Endothelial cell of hepatic sinusoid (primary cell): ENCODE measurements at regions not wholly inside any gene's neighbourhood (a gene's known extent, or its start where the extent isn't known, plus 50 kb on each side); places are given as distances from the start of the nearest gene placed in this dataset.

ENCODE experiments used
- in situ Hi-C: cut with HindIII; loops from 2 replicates; pipeline ENCODE4 v1.10.0; 2017; ENCODE audit warnings: low sequenced_read_pairs

GRCh38 chr1:4848431-4848830, 194.0 kb downstream of the AJAP1 start:
- in situ Hi-C loops: no loop called here

GRCh38 chr1:4847711-4848110, 193.3 kb downstream of the AJAP1 start:
- in situ Hi-C loops: no loop called here
